Tibial artery (tissue), 4 donors: ENCODE measurements at regions not wholly inside any gene's neighbourhood (a gene's known extent, or its start where the extent isn't known, plus 50 kb on each side); places are given as distances from the start of the nearest gene placed in this dataset.

Source experiments
- DNase-seq, 2 donors: peaks; one replicate each; pipeline ENCODE4 v3.0.0-alpha.2; 2019
- H3K27ac ChIP-seq, 2 donors: fragments of 200-600 bp; sonication (generic) in 1 of 2; 1 replicate in 1 of 2; 2 replicates in 1 of 2; pipeline ENCODE4 v1.5.1; 2018 to 2019; ENCODE audit warnings: mild to moderate bottlenecking in 1 of 2
- H3K27me3 ChIP-seq, 2 donors: fragments of 200-600 bp; sonication (generic) in 1 of 2; one replicate each; pipeline versions ENCODE4 v1.5.1 to v1.6.0; 2016 to 2019
- H3K36me3 ChIP-seq, 3 donors: fragments of 200-600 bp; sonication (generic) in 2 of 3; one replicate each; pipeline ENCODE4 v1.5.1; 2016 to 2019; ENCODE audit warnings: mild to moderate bottlenecking in 2 of 3
- H3K4me1 ChIP-seq, 4 donors: fragments of 200-600 bp; sonication (generic) in 2 of 4; 1 replicate in 3 of 4; 2 replicates in 1 of 4; pipeline ENCODE4 v1.5.1; 2016 to 2019
- H3K4me3 ChIP-seq, 2 donors: fragments of 200-600 bp; sonication (generic) in 1 of 2; 1 replicate in 1 of 2; 2 replicates in 1 of 2; pipeline ENCODE4 v1.5.1; 2018 to 2019; ENCODE audit warnings: mild to moderate bottlenecking in 2 of 2
- H3K9me3 ChIP-seq, 3 donors: fragments of 200-600 bp; sonication (generic) in 1 of 3; one replicate each; pipeline ENCODE4 v1.5.1; 2016 to 2019
- CTCF ChIP-seq, 2 experiments: fragments of 200-600 bp in 1 of 2; fragments of 450-650 bp in 1 of 2; IDR thresholded peaks; one replicate each; pipeline ENCODE4 v1.5.1; 2017 to 2019; ENCODE audit warnings: antibody characterized with exemption in 2 of 2, mild to moderate bottlenecking in 1 of 2, moderate library complexity in 1 of 2
- intact Hi-C: fragments of 100-400 bp; cut with DNase I; formaldehyde crosslinking; loops from one replicate; pipeline ENCODE4 v1.15.0; 2023; ENCODE audit warnings: low total_unique reads

DNA sequence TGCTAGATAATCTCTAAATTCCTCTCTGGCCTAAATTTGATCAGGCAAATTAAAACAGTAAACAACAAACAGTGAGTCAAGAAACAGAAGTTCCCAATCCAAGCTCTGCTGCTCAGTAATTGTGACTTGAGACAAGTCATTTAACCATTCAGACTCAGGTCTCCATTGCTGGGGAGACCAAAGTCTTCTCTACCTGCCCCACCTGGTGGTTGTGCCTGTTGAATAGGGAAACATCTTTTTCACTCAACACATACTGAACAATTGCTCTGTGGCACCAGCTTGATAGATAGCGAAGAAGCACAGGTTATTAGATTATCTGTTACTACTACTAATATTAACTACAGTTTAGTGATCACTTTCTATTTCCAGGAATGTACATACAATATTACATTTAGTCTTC, 112.1 kb upstream of the EOLA2 start:
- no peaks in the 10 kb centered on the region for H3K36me3 ChIP-seq
- no peak overlapping the region for H3K27ac ChIP-seq
- no peaks in the 10 kb centered on the region for H3K9me3 ChIP-seq
- no peaks in the 10 kb centered on the region for H3K27me3 ChIP-seq
- DNase-seq, result no peak
- no peak overlapping the region for H3K4me3 ChIP-seq
- H3K4me1 ChIP-seq, result no peaks in the 10 kb centered on the region
- no peak for TF ChIP-seq CTCF (IDR thresholded peaks at IDR 0.05)
- intact Hi-C loops, result no loop called here

- intact Hi-C loops, result no loop called here
- no peaks in the 10 kb centered on the region for H3K9me3 ChIP-seq
- H3K4me3 ChIP-seq, result no peak overlapping the region
- no peaks in the 10 kb centered on the region for H3K4me1 ChIP-seq
- TF ChIP-seq CTCF (IDR thresholded peaks at IDR 0.05), result no peak
- no peaks in the 10 kb centered on the region for H3K36me3 ChIP-seq
- no peaks in the 10 kb centered on the region for H3K27me3 ChIP-seq
- H3K27ac ChIP-seq, result no peak overlapping the region
- DNase-seq, result no peak
Measured at GRCh38 chrX:150051096-150051495, 112.8 kb upstream of the EOLA2 start.

DNA sequence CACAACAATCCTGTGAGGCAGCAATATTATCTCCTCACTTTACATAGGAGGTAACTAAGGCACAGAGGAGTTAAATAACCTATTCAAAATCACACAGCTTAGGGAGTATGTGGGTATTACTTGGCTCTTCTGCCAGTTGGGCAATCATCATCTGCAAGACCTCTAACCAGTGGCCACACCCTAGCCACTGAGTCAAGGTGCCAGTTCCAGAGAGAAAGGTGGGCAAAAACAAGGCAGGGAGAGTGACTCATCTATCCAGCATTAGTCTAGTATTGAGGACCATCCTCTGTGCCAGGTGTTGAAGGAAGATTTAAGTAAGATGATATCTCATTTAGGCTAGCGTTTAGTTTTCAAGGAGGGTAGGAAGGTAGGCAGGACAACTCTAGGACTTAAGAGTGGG, 113.9 kb upstream of the EOLA2 start:
- DNase-seq, result no peak
- Histone ChIP-seq H3K4me1 (no peaks in the 10 kb centered on the region), H3K27me3 (no peaks in the 10 kb centered on the region), H3K36me3 (no peaks in the 10 kb centered on the region), H3K9me3 (no peaks in the 10 kb centered on the region), H3K27ac (no peak overlapping the region), H3K4me3 (no peak overlapping the region)
- intact Hi-C loops, result no loop called here
- TF ChIP-seq CTCF (IDR thresholded peaks at IDR 0.05), result no peak

DNA sequence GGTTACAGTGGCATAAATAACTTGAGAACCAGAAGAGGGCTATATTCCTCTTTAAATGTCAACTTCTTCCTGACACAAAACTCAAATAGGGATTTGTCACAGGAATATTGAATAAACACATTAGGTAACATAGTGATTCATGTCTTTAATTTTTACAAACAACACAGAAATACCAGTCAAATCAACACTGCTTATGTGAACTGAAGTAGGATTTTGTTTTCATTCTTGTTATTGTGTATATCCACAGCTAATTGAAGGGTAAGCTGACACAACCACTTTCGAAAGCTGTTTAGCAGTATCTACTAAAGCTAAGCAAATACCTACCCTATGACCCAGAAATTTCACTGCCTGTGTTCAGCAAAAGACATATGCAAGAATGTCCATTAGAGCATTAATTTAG, 120.4 kb upstream of the EOLA2 start:
- no peak for TF ChIP-seq CTCF (IDR thresholded peaks at IDR 0.05)
- no peaks in the 10 kb centered on the region for H3K9me3 ChIP-seq
- DNase-seq, result no peak
- intact Hi-C loops, result no loop called here
- no peak overlapping the region for H3K27ac ChIP-seq
- H3K4me1 ChIP-seq, result peaks cover 0 to 12% (median 4%) of the 10 kb centered on the region in 4 donors
- no peaks in the 10 kb centered on the region for H3K27me3 ChIP-seq
- no peaks in the 10 kb centered on the region for H3K36me3 ChIP-seq
- no peak overlapping the region for H3K4me3 ChIP-seq

DNA sequence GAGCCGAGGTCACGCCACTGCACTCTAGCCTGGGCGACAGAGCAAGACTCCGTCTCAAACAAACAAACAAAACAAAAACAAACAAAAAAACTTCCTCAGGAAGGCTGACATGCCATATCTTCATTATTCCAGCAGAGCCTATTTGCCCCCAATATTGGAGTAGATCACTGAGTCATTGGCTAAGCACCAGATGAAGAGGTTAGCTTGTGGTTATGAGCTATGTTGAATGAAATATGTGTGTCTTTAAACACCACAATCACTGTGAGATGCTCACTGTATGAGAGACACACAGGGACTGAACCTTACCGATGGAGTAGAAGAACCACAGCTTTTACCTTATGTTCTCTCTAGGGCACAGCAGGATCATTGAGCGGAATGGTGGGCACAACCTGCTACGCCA, 122.1 kb upstream of the EOLA2 start:
- Histone ChIP-seq H3K9me3 (no peaks in the 10 kb centered on the region), H3K4me3 (no peak overlapping the region), H3K4me1 (peaks cover 0 to 13% (median 4%) of the 10 kb centered on the region in 4 donors), H3K27me3 (no peaks in the 10 kb centered on the region), H3K36me3 (no peaks in the 10 kb centered on the region), H3K27ac (no peak overlapping the region)
- no peak for DNase-seq
- TF ChIP-seq CTCF (IDR thresholded peaks at IDR 0.05), result no peak
- intact Hi-C loops, result no loop called here
